ENCODE measurements at regions not wholly inside any gene's neighbourhood (a gene's known extent, or its start where the extent isn't known, plus 50 kb on each side); places are given as distances from the start of the nearest gene placed in this dataset.

GRCh38 chr18:45139478-45139877 is 458.8 kb downstream of the SETBP1 start:
- no peak overlapping the region for H3K4me3 ChIP-seq (replicated peaks; ENCODE audit: low read depth, low read length)
- DNase-seq (ENCODE audit: extremely low read depth, low read depth) = no peak
- no peak for TF ChIP-seq CTCF (IDR thresholded peaks at IDR 0.05; ENCODE audit: low read depth, low read length, missing control alignments)

GRCh38 chr18:45142868-45143267 is 462.2 kb downstream of the SETBP1 start:
- H3K4me3 ChIP-seq (replicated peaks; ENCODE audit: low read depth, low read length) = no peak overlapping the region
- no peak for DNase-seq (ENCODE audit: extremely low read depth, low read depth)
- no peak for TF ChIP-seq CTCF (IDR thresholded peaks at IDR 0.05; ENCODE audit: low read depth, low read length, missing control alignments)

GRCh38 chr18:45149712-45150111 is 465.6 kb upstream of the SLC14A2 start:
- TF ChIP-seq CTCF (IDR thresholded peaks at IDR 0.05; ENCODE audit: low read depth, low read length, missing control alignments) = no peak
- H3K4me3 ChIP-seq (replicated peaks; ENCODE audit: low read depth, low read length) = no peak overlapping the region
- no peak for DNase-seq (ENCODE audit: extremely low read depth, low read depth)

GRCh38 chr18:45151645-45152044 is 463.6 kb upstream of the SLC14A2 start:
- no peak for DNase-seq (ENCODE audit: extremely low read depth, low read depth)
- no peak for TF ChIP-seq CTCF (IDR thresholded peaks at IDR 0.05; ENCODE audit: low read depth, low read length, missing control alignments)
- no peak overlapping the region for H3K4me3 ChIP-seq (replicated peaks; ENCODE audit: low read depth, low read length)

- H3K4me3 ChIP-seq (replicated peaks; ENCODE audit: low read depth, low read length) = no peak overlapping the region
- no peak for DNase-seq (ENCODE audit: extremely low read depth, low read depth)
- TF ChIP-seq CTCF (IDR thresholded peaks at IDR 0.05; ENCODE audit: low read depth, low read length, missing control alignments) = no peak
These were observed 459.8 kb upstream of the SLC14A2 start for GRCh38 chr18:45155526-45155925.

GRCh38 chr18:45156946-45157345 is 458.3 kb upstream of the SLC14A2 start:
- H3K4me3 ChIP-seq (replicated peaks; ENCODE audit: low read depth, low read length) = no peak overlapping the region
- TF ChIP-seq CTCF (IDR thresholded peaks at IDR 0.05; ENCODE audit: low read depth, low read length, missing control alignments) = no peak
- DNase-seq (ENCODE audit: extremely low read depth, low read depth) = no peak

GRCh38 chr18:45157576-45157975 is 457.7 kb upstream of the SLC14A2 start:
- H3K4me3 ChIP-seq (replicated peaks; ENCODE audit: low read depth, low read length) = no peak overlapping the region
- no peak for DNase-seq (ENCODE audit: extremely low read depth, low read depth)
- TF ChIP-seq CTCF (IDR thresholded peaks at IDR 0.05; ENCODE audit: low read depth, low read length, missing control alignments) = no peak
